ENCODE measurements at regions not wholly inside any gene's neighbourhood (a gene's known extent, or its start where the extent isn't known, plus 50 kb on each side); places are given as distances from the start of the nearest gene placed in this dataset.

GRCh38 chr9:95605101-95605500, 88.3 kb upstream of the PTCH1 start:
- TF ChIP-seq CBFB (CRISPR knock-in tag; IDR thresholded peaks at IDR 0.05; ENCODE audit: low read depth), result no peak
- TF ChIP-seq CREM (CRISPR knock-in tag; IDR thresholded peaks at IDR 0.05), result no peak
- no peak for TF ChIP-seq ZBTB21 (CRISPR knock-in tag; IDR thresholded peaks at IDR 0.05; ENCODE audit: borderline replicate concordance)
- TF ChIP-seq CTCF (IDR thresholded peaks at IDR 0.05), result no peak
- TF ChIP-seq SMAD3 (CRISPR knock-in tag; IDR thresholded peaks at IDR 0.05; ENCODE audit: borderline replicate concordance), result no peak
- TF ChIP-seq ZNF138 (CRISPR knock-in tag; conservative IDR thresholded peaks at IDR 0.05), result no peak
- no peak for TF ChIP-seq USF2 (CRISPR knock-in tag; IDR thresholded peaks at IDR 0.05)
- no peak for TF ChIP-seq GABPB1 (CRISPR knock-in tag; IDR thresholded peaks at IDR 0.05)

Measured in WTC11 (cell line).